ENCODE measurements at regions not wholly inside any gene's neighbourhood (a gene's known extent, or its start where the extent isn't known, plus 50 kb on each side); places are given as distances from the start of the nearest gene placed in this dataset.

GRCh38 chr4:136002316-136002715, 1530.0 kb downstream of the PCDH18 start:
- 94 to 98% methylated on average over 1 of the region's 1 CpG for WGBS, 2 donors
- Histone ChIP-seq H3K4me1 (no peaks in the 10 kb centered on the region), H3K4me3 (no peak overlapping the region), H3K27me3 (no peaks in the 10 kb centered on the region), H3K9me3 (no peaks in the 10 kb centered on the region), H3K36me3 (no peaks in the 10 kb centered on the region), H3K27ac (no peak overlapping the region)
- intact Hi-C loops (cut with DNase I) = no loop called here
- DNase-seq = no peak
- TF ChIP-seq CTCF (IDR thresholded peaks at IDR 0.05) = no peak

GRCh38 chr4:136001791-136002190, 1530.5 kb downstream of the PCDH18 start:
- 80 to 85% methylated on average over 2 of the region's 2 CpGs for WGBS, 2 donors
- no peak overlapping the region for H3K4me3 ChIP-seq
- H3K27ac ChIP-seq = no peak overlapping the region
- intact Hi-C loops (cut with DNase I) = no loop called here
- H3K4me1 ChIP-seq = no peaks in the 10 kb centered on the region
- H3K36me3 ChIP-seq = no peaks in the 10 kb centered on the region
- DNase-seq = no peak
- no peaks in the 10 kb centered on the region for H3K9me3 ChIP-seq
- no peaks in the 10 kb centered on the region for H3K27me3 ChIP-seq
- TF ChIP-seq POLR2AphosphoS5 (IDR thresholded peaks at IDR 0.05) (no peak), CTCF (IDR thresholded peaks at IDR 0.05) (no peak), POLR2A (IDR thresholded peaks at IDR 0.05) (no peak), EP300 (IDR thresholded peaks at IDR 0.05) (no peak)

- Histone ChIP-seq H3K4me1 (no peaks in the 10 kb centered on the region), H3K27ac (no peak overlapping the region), H3K9me3 (no peaks in the 10 kb centered on the region), H3K4me3 (no peak overlapping the region), H3K27me3 (no peaks in the 10 kb centered on the region), H3K36me3 (no peaks in the 10 kb centered on the region)
- whole genome bisulfite sequencing, 2 donors = 42 to 57% methylated on average over 1 of the region's 1 CpG
- DNase-seq = no peak
- TF ChIP-seq CTCF (IDR thresholded peaks at IDR 0.05) = no peak
- TF ChIP-seq EP300 (IDR thresholded peaks at IDR 0.05) = no peak
- TF ChIP-seq POLR2A (IDR thresholded peaks at IDR 0.05) = no peak
- no peak for TF ChIP-seq POLR2AphosphoS5 (IDR thresholded peaks at IDR 0.05)
- intact Hi-C loops (cut with DNase I) = no loop called here
Observed at GRCh38 chr4:136000246-136000645, 1532.0 kb downstream of the PCDH18 start.

- intact Hi-C loops (cut with DNase I) = no loop called here
Observed at GRCh38 chr4:135994360-135994759, 1537.9 kb downstream of the PCDH18 start.

More at GRCh38 chr4:135994360-135994759, 1537.9 kb downstream of the PCDH18 start:
- Histone ChIP-seq H3K4me3 (no peak overlapping the region), H3K36me3 (no peaks in the 10 kb centered on the region), H3K9me3 (no peaks in the 10 kb centered on the region), H3K27me3 (no peaks in the 10 kb centered on the region), H3K4me1 (no peaks in the 10 kb centered on the region), H3K27ac (no peak overlapping the region)
- DNase-seq = no peak
- 92 to 94% methylated on average over 7 of the region's 7 CpGs for WGBS, 2 donors
- TF ChIP-seq POLR2AphosphoS5 (IDR thresholded peaks at IDR 0.05) (no peak), CTCF (IDR thresholded peaks at IDR 0.05) (no peak)
